22Rv1 (cell line): ENCODE measurements at regions not wholly inside any gene's neighbourhood (a gene's known extent, or its start where the extent isn't known, plus 50 kb on each side); places are given as distances from the start of the nearest gene placed in this dataset.
A peak's percentile ranks its signal among the peaks of the same experiment; 100 is the strongest.
"Not testable (repeated sequence)": the region's sequence is repeated elsewhere in the genome, so short reads cannot be mapped to it uniquely, and the experiment has no call there.

Experiments used
- H3K27ac ChIP-seq: fragments of 450-650 bp; 2 replicates; pipeline ENCODE4 v1.5.1; 2017
- ZFX ChIP-seq: fragments of 450-650 bp; IDR thresholded peaks from 2 replicates; pipeline ENCODE4 v1.6.1; 2017; ENCODE audit warnings: antibody characterized with exemption, borderline replicate concordance
- TF ChIP-seq, protein P1 (sequence below): fragments of 450-650 bp; IDR thresholded peaks from 2 replicates; pipeline ENCODE4 v1.5.1; 2017; ENCODE audit warnings: mild to moderate bottlenecking

GRCh38 chr3:153513236-153513635 lies 351.2 kb downstream of the RAP2B start:
- TF ChIP-seq, protein P1, sequence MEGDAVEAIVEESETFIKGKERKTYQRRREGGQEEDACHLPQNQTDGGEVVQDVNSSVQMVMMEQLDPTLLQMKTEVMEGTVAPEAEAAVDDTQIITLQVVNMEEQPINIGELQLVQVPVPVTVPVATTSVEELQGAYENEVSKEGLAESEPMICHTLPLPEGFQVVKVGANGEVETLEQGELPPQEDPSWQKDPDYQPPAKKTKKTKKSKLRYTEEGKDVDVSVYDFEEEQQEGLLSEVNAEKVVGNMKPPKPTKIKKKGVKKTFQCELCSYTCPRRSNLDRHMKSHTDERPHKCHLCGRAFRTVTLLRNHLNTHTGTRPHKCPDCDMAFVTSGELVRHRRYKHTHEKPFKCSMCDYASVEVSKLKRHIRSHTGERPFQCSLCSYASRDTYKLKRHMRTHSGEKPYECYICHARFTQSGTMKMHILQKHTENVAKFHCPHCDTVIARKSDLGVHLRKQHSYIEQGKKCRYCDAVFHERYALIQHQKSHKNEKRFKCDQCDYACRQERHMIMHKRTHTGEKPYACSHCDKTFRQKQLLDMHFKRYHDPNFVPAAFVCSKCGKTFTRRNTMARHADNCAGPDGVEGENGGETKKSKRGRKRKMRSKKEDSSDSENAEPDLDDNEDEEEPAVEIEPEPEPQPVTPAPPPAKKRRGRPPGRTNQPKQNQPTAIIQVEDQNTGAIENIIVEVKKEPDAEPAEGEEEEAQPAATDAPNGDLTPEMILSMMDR: peak; percentile 27; the same call in 1 of the 2 replicates
- no peak for TF ChIP-seq ZFX

DNA sequence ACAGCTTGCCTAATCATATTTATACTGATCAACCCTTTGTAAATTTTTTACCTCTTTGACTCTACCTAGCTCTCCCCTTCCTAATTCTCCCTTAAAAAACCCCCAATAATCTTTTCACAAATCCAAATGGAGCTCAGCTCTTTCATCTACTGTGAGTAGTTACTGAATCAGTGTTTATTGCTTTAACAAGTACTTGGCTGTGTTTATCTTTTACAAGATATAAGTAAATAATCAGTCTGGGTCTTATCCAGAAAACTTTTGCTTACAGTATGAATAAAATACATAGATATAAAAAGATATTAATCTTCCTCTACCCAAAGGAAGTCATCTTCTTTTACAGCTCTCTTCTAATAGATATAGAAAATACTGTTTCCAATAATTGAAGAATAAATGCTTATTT lies 366.4 kb downstream of the RAP2B start:
- no peak for TF ChIP-seq ZFX
- TF ChIP-seq, protein P1: no peak

More at GRCh38 chr3:153513236-153513635, 351.2 kb downstream of the RAP2B start:
- H3K27ac ChIP-seq: no peak overlapping the region

DNA sequence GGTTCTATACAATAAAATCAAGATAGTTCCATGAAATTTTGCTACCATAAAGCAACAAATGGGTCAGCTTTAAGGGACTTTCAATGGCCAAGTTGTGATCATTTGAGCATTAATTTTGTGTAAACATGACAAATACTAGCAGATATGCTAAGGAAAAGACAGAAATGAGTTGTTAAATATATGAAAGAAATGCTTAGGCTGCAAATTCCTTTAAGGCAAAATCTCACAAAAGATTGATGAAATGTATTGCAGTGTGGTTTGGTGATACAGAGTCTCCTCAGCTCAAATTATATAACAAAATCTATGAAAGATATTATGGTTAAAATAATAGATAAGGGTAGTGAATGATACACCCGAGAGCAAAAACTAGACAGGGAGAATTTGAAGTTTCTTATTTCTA lies 377.2 kb downstream of the RAP2B start:
- no peak for TF ChIP-seq ZFX
- no peak overlapping the region for H3K27ac ChIP-seq

More for the DNA sequence above, 366.4 kb downstream of the RAP2B start:
- H3K27ac ChIP-seq: no peak overlapping the region

DNA sequence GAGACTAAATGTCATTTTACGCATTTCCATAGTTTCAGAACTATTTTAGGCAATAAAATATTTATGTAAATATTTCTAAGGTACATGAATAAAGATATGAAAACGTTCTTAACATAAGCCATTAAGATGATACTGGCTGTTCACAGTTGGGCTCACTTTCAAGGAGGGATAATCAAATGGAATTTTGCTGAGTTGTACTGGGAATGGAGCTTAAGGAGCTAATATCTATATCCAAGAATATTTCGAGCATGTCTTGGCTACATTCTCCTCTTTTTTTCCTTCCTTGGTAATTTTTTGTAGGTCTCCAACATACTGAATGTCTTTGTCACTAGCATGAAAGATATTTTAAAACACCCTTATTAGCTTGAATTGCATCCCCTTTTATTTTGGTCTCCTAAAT lies 383.4 kb downstream of the RAP2B start:
- no peak for TF ChIP-seq ZFX
- TF ChIP-seq, protein P1: no peak
- H3K27ac ChIP-seq: no peak overlapping the region

DNA sequence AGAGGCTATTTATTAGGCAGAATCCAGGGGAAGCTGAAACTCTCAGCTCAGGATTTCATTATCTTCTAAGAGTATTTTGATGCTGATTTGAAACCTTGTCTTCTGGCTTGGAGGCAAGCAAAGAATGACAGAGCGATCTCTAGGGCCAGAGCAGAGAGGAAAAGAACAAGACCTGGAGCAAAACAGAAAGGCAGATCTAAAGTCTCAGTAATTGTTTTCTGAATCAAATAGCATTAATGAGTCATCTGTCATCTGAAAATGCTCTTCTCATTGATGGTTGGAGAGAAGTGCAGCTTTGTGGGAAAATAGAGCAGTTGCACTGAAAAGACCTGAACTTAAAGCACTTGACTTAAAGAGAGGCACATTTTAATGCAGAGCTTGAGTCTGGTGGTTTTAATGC lies 385.9 kb downstream of the RAP2B start:
- no peak for TF ChIP-seq ZFX
- TF ChIP-seq, protein P1: no peak
- no peak overlapping the region for H3K27ac ChIP-seq

DNA sequence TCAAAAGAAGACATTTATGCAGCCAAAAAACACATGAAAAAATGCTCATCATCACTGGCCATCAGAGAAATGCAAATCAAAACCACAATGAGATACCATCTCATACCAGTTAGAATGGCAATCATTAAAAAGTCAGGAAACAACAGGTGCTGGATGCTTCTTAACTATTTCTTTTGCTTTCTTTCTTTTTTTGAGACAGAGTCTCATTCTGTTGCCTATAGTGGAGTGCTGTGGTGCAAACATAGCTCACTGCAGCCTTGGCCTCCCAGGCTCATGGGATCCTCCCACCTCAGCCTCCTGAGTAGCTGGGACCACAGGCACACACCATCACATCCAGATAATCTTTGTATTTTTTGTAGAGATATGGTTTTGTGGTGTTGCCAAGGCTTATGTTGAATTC lies 387.7 kb downstream of the RAP2B start:
- H3K27ac ChIP-seq: not testable (repeated sequence)

GRCh38 chr3:153551536-153552285 lies 389.7 kb downstream of the RAP2B start:
- no peak overlapping the region for H3K27ac ChIP-seq
- TF ChIP-seq, protein P1: no peak
- TF ChIP-seq ZFX: no peak

GRCh38 chr3:153552887-153553604 lies 391.0 kb downstream of the RAP2B start:
- TF ChIP-seq, protein P1: no peak
- no peak for TF ChIP-seq ZFX
- peak overlapping the region; percentile 17; the same call in 1 of the 2 replicates for H3K27ac ChIP-seq
